Kidney (tissue), 13 donors: ENCODE measurements at regions not wholly inside any gene's neighbourhood (a gene's known extent, or its start where the extent isn't known, plus 50 kb on each side); places are given as distances from the start of the nearest gene placed in this dataset.

Experiments
- DNase-seq, 5 donors: peaks; one replicate each; pipeline ENCODE4 v3.0.0-alpha.2; 2013 to 2020
- FAIRE-seq: peaks from 2 replicates; lab custom pipeline; 2012; peaks lifted over from hg19 to GRCh38; lab: Jason Lieb, UNC
- H3K27ac ChIP-seq, 2 donors: one replicate each; pipeline ENCODE4 v1.7.0; 2013; ENCODE audit warnings: low read depth in 2 of 2, low read length in 2 of 2, inconsistent platforms in 1 of 2
- H3K27me3 ChIP-seq: one replicate; pipeline ENCODE4 v1.7.1; 2013; ENCODE audit warnings: low read length, inconsistent platforms; ENCODE audit not compliant: control insufficient read depth, insufficient read depth
- H3K36me3 ChIP-seq, 3 donors: one replicate each; pipeline versions ENCODE4 v1.7.0 to v1.7.1; 2013; ENCODE audit warnings: low read length in 3 of 3, control low read depth in 1 of 3, inconsistent platforms in 1 of 3; ENCODE audit not compliant: insufficient read depth in 3 of 3, control insufficient read depth in 2 of 3
- H3K4me1 ChIP-seq, 3 donors: one replicate each; pipeline versions ENCODE4 v1.7.0 to v1.7.1; 2013; ENCODE audit warnings: low read length in 3 of 3, inconsistent platforms in 1 of 3, low read depth in 1 of 3; ENCODE audit not compliant: control insufficient read depth in 2 of 3, insufficient read depth in 2 of 3
- H3K4me3 ChIP-seq, 3 donors: one replicate each; pipeline versions ENCODE4 v1.7.0 to v1.8.1; 2013; ENCODE audit warnings: low read length in 3 of 3, control low read depth in 1 of 3, inconsistent platforms in 1 of 3
- H3K9ac ChIP-seq, 3 donors: one replicate each; pipeline versions ENCODE4 v1.7.0 to v1.7.1; 2013; ENCODE audit warnings: low read length in 3 of 3, control low read depth in 1 of 3, inconsistent platforms in 1 of 3
- H3K9me3 ChIP-seq, 3 donors: one replicate each; pipeline versions ENCODE4 v1.7.0 to v1.7.1; 2013; ENCODE audit warnings: low read length in 3 of 3, control low read depth in 1 of 3, inconsistent platforms in 1 of 3; ENCODE audit not compliant: control insufficient read depth in 2 of 3, insufficient read depth in 1 of 3
- CTCF ChIP-seq: IDR thresholded peaks from 3 replicates; pipeline ENCODE4 v1.5.1; 2012; ENCODE audit warnings: mild to moderate bottlenecking, moderate library complexity, borderline replicate concordance; ENCODE audit not compliant: insufficient read depth; ENCODE audit errors: extremely low read depth
- intact Hi-C: fragments of 100-400 bp; cut with DNase I; formaldehyde crosslinking; loops from one replicate; pipeline ENCODE4 v1.11.1; 2022
- donor health status: control.
- donor health status: control.
- donor health status: control.
- donor health status: control.
- donor health status: control.
- donor health status: DM: yes; HTN: yes; CAD: no.
- donor health status: Normal renal cell carcinoma (clear cell type).

- TF ChIP-seq CTCF, result no peak
- no peaks in the 10 kb centered on the region for H3K27me3 ChIP-seq
- FAIRE-seq (no peak), DNase-seq (no peak)
- intact Hi-C loops, result no loop called here
- H3K4me3 ChIP-seq, result no peak overlapping the region
- no peaks in the 10 kb centered on the region for H3K36me3 ChIP-seq
- no peaks in the 10 kb centered on the region for H3K4me1 ChIP-seq
- no peaks in the 10 kb centered on the region for H3K9me3 ChIP-seq
- no peak overlapping the region for H3K9ac ChIP-seq
- H3K27ac ChIP-seq, result no peak overlapping the region
These were observed 98.5 kb upstream of the ABCA1 start for GRCh38 chr9:105026451-105026850.

GRCh38 chr9:105027084-105027483, 99.1 kb upstream of the ABCA1 start:
- no peak for TF ChIP-seq CTCF
- no peak overlapping the region for H3K4me3 ChIP-seq
- FAIRE-seq (no peak), DNase-seq (no peak)
- H3K27ac ChIP-seq, result no peak overlapping the region
- no peaks in the 10 kb centered on the region for H3K9me3 ChIP-seq
- H3K4me1 ChIP-seq, result no peaks in the 10 kb centered on the region
- intact Hi-C loops, result no loop called here
- H3K9ac ChIP-seq, result no peak overlapping the region
- no peaks in the 10 kb centered on the region for H3K36me3 ChIP-seq
- H3K27me3 ChIP-seq, result no peaks in the 10 kb centered on the region

- H3K9me3 ChIP-seq, result no peaks in the 10 kb centered on the region
- FAIRE-seq, result no peak
These were observed 102.3 kb upstream of the ABCA1 start for GRCh38 chr9:105030285-105030684.

More at GRCh38 chr9:105030285-105030684, 102.3 kb upstream of the ABCA1 start:
- no peaks in the 10 kb centered on the region for H3K4me1 ChIP-seq
- no peak overlapping the region for H3K9ac ChIP-seq
- TF ChIP-seq CTCF, result no peak
- intact Hi-C loops, result no loop called here
- no peak overlapping the region for H3K4me3 ChIP-seq
- H3K27ac ChIP-seq, result no peak overlapping the region
- no peak for DNase-seq
- H3K27me3 ChIP-seq, result no peaks in the 10 kb centered on the region
- no peaks in the 10 kb centered on the region for H3K36me3 ChIP-seq
